ENCODE measurements at regions not wholly inside any gene's neighbourhood (a gene's known extent, or its start where the extent isn't known, plus 50 kb on each side); places are given as distances from the start of the nearest gene placed in this dataset.

DNA sequence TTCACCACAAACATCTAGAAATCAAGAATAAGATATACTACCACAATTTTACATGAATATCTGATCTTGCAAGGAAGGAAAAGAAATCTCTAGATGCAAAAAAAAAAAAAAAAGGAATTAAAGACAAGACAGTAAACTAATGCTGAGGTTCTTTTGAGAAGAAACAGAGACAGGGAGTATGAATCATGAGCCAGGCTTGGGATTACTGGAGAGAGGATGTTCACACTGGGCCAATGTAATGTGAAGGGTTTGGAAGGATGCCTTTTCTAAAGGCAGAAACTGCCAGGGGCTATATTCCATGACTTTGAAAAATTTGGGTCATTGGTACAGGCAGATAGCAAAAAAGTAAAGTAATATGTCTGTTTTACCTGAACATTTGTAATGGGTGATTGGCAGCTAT, 573.0 kb upstream of the IGFBP3 start:
- Histone ChIP-seq H3K27ac (ENCODE audit: low read depth in 2 of 2, low read length in 1 of 2) (no peak overlapping the region), H3K27me3 (ENCODE audit: control insufficient read depth in 1 of 2, insufficient read depth in 2 of 2, low read length in 2 of 2) (no peaks in the 10 kb centered on the region), H3K36me3 (ENCODE audit: control insufficient read depth in 2 of 2, insufficient read depth in 2 of 2, low read length in 1 of 2) (no peaks in the 10 kb centered on the region), H3K4me3 (ENCODE audit: low read depth in 1 of 2, low read length in 2 of 2) (no peak overlapping the region), H3K9me3 (ENCODE audit: control insufficient read depth in 2 of 2, insufficient read depth in 1 of 2, low read depth in 1 of 2, low read length in 1 of 2) (no peaks in the 10 kb centered on the region), H3K4me1 (ENCODE audit: control insufficient read depth in 2 of 2, insufficient read depth in 2 of 2, low read length in 1 of 2) (no peaks in the 10 kb centered on the region)

DNA sequence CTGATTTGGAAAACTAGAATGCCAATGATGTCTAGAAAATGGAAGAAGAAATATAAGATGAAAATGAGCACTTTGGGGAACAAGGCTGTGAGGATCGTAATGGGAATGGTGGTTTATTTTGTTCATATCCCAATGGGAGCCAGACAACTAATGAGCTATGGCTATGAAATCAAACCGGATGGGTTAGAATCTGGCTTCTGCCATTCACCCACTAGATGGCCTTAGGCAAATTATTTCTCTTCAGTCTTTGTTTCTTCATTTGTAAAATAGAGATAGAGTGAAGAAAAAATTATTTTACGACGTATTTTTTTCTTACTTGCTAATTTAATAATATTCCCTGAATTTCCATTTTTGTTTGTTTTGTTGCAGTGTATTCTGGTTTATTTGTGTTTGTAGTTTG, 572.1 kb upstream of the IGFBP3 start:
- H3K36me3 ChIP-seq (ENCODE audit: control insufficient read depth in 2 of 2, insufficient read depth in 2 of 2, low read length in 1 of 2): no peaks in the 10 kb centered on the region
- H3K27ac ChIP-seq (ENCODE audit: low read depth in 2 of 2, low read length in 1 of 2): no peak overlapping the region
- 83 to 84% methylated on average over 4 of the region's 4 CpGs for WGBS, 2 donors

DNA sequence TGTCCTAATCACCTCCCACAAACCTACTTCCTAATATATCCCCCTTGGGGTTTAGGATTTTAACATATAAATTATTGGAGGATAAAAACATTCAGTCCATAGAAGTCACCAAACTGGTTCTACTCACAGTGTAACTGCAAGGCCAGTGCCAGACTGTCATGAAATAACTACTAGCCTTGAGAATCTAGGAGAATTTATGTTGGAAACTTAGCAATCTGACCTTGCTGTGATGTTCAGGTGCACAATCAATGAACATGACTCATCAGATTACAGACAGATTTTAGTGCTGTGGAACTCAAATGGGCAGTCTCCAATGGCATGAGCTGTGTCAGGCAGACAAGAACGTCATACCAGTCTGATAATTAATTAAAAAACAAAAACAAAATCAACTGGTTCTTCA, 571.4 kb upstream of the IGFBP3 start:
- Histone ChIP-seq H3K27me3 (ENCODE audit: control insufficient read depth in 1 of 2, insufficient read depth in 2 of 2, low read length in 2 of 2) (no peaks in the 10 kb centered on the region), H3K4me1 (ENCODE audit: control insufficient read depth in 2 of 2, insufficient read depth in 2 of 2, low read length in 1 of 2) (no peaks in the 10 kb centered on the region), H3K4me3 (ENCODE audit: low read depth in 1 of 2, low read length in 2 of 2) (no peak overlapping the region), H3K9me3 (ENCODE audit: control insufficient read depth in 2 of 2, insufficient read depth in 1 of 2, low read depth in 1 of 2, low read length in 1 of 2) (no peaks in the 10 kb centered on the region), H3K36me3 (ENCODE audit: control insufficient read depth in 2 of 2, insufficient read depth in 2 of 2, low read length in 1 of 2) (no peaks in the 10 kb centered on the region), H3K27ac (ENCODE audit: low read depth in 2 of 2, low read length in 1 of 2) (no peak overlapping the region)
- WGBS, 2 donors: 43 to 44% methylated on average over 1 of the region's 1 CpG

More for the DNA sequence above, 572.1 kb upstream of the IGFBP3 start:
- Histone ChIP-seq H3K4me1 (ENCODE audit: control insufficient read depth in 2 of 2, insufficient read depth in 2 of 2, low read length in 1 of 2) (no peaks in the 10 kb centered on the region), H3K4me3 (ENCODE audit: low read depth in 1 of 2, low read length in 2 of 2) (no peak overlapping the region), H3K9me3 (ENCODE audit: control insufficient read depth in 2 of 2, insufficient read depth in 1 of 2, low read depth in 1 of 2, low read length in 1 of 2) (no peaks in the 10 kb centered on the region), H3K27me3 (ENCODE audit: control insufficient read depth in 1 of 2, insufficient read depth in 2 of 2, low read length in 2 of 2) (no peaks in the 10 kb centered on the region)

DNA sequence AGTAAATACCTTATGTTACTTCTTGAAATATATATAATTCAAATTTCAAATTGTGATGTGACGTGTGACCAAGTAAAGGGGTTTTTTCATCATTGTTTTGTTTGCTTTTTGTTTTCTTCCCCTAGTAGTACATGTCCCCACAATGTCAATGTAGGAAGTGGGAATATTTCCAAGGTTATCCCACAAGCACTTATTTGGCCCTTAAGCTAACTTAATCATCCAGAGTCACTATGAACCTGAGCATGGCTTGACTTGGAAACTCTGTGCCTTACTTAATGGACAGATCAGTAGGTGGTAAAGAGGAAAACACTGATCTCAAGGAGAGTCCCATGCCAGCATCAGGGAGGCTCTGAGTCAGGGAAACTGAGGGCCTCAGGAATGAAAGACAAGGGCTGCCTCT, 569.3 kb upstream of the IGFBP3 start:
- H3K4me1 ChIP-seq (ENCODE audit: control insufficient read depth in 2 of 2, insufficient read depth in 2 of 2, low read length in 1 of 2): no peaks in the 10 kb centered on the region
- H3K27me3 ChIP-seq (ENCODE audit: control insufficient read depth in 1 of 2, insufficient read depth in 2 of 2, low read length in 2 of 2): no peaks in the 10 kb centered on the region
- 86 to 93% methylated on average over 1 of the region's 1 CpG for WGBS, 2 donors
- H3K36me3 ChIP-seq (ENCODE audit: control insufficient read depth in 2 of 2, insufficient read depth in 2 of 2, low read length in 1 of 2): no peaks in the 10 kb centered on the region
- no peak overlapping the region for H3K27ac ChIP-seq (ENCODE audit: low read depth in 2 of 2, low read length in 1 of 2)
- no peaks in the 10 kb centered on the region for H3K9me3 ChIP-seq (ENCODE audit: control insufficient read depth in 2 of 2, insufficient read depth in 1 of 2, low read depth in 1 of 2, low read length in 1 of 2)
- H3K4me3 ChIP-seq (ENCODE audit: low read depth in 1 of 2, low read length in 2 of 2): no peak overlapping the region

DNA sequence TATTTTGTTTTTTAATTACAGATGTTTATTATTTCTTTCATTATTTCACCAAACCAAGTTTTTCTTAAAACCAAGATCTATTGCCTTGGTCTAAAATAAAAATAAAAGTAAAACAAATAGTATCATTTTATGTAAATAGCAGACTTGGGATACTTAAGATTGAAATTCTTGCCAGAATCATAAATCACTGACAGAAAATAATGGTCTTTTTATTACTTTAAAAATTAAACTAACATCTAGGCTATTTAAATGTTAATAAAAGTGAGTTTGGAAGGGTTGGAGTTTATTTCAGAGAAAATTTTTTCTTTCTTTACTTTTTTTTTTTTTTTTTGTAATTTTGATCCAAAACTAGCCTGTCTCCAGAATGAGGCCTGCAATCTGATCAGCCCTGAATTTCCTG, 568.0 kb upstream of the IGFBP3 start:
- H3K4me1 ChIP-seq (ENCODE audit: control insufficient read depth in 2 of 2, insufficient read depth in 2 of 2, low read length in 1 of 2): no peaks in the 10 kb centered on the region
- no peaks in the 10 kb centered on the region for H3K27me3 ChIP-seq (ENCODE audit: control insufficient read depth in 1 of 2, insufficient read depth in 2 of 2, low read length in 2 of 2)
- no peaks in the 10 kb centered on the region for H3K36me3 ChIP-seq (ENCODE audit: control insufficient read depth in 2 of 2, insufficient read depth in 2 of 2, low read length in 1 of 2)
- no peak overlapping the region for H3K27ac ChIP-seq (ENCODE audit: low read depth in 2 of 2, low read length in 1 of 2)
- H3K4me3 ChIP-seq (ENCODE audit: low read depth in 1 of 2, low read length in 2 of 2): no peak overlapping the region
- H3K9me3 ChIP-seq (ENCODE audit: control insufficient read depth in 2 of 2, insufficient read depth in 1 of 2, low read depth in 1 of 2, low read length in 1 of 2): no peaks in the 10 kb centered on the region

DNA sequence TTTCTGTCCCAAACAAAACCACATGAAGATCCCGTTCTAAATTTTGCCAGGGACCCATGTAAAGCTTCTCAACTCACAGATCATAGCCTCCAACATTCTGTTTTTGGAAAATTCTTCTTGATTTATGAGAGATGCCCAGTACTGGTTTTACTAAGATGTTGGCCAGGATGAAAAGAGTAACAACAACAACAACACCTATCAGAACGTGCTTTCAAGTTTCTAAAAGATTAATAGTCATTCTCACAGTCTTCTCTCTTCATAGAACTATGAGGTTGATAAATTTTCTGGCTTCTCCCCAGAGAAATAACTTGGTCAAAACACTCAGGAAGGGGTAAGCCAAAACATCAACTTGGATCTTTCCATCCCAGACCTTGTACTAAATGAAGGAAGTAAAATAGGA, 567.5 kb upstream of the IGFBP3 start:
- WGBS, 2 donors: 35 to 45% methylated on average over 2 of the region's 2 CpGs
- no peak overlapping the region for H3K4me3 ChIP-seq (ENCODE audit: low read depth in 1 of 2, low read length in 2 of 2)
- no peak overlapping the region for H3K27ac ChIP-seq (ENCODE audit: low read depth in 2 of 2, low read length in 1 of 2)
- no peaks in the 10 kb centered on the region for H3K9me3 ChIP-seq (ENCODE audit: control insufficient read depth in 2 of 2, insufficient read depth in 1 of 2, low read depth in 1 of 2, low read length in 1 of 2)
- H3K27me3 ChIP-seq (ENCODE audit: control insufficient read depth in 1 of 2, insufficient read depth in 2 of 2, low read length in 2 of 2): no peaks in the 10 kb centered on the region
- H3K4me1 ChIP-seq (ENCODE audit: control insufficient read depth in 2 of 2, insufficient read depth in 2 of 2, low read length in 1 of 2): no peaks in the 10 kb centered on the region
- H3K36me3 ChIP-seq (ENCODE audit: control insufficient read depth in 2 of 2, insufficient read depth in 2 of 2, low read length in 1 of 2): no peaks in the 10 kb centered on the region

DNA sequence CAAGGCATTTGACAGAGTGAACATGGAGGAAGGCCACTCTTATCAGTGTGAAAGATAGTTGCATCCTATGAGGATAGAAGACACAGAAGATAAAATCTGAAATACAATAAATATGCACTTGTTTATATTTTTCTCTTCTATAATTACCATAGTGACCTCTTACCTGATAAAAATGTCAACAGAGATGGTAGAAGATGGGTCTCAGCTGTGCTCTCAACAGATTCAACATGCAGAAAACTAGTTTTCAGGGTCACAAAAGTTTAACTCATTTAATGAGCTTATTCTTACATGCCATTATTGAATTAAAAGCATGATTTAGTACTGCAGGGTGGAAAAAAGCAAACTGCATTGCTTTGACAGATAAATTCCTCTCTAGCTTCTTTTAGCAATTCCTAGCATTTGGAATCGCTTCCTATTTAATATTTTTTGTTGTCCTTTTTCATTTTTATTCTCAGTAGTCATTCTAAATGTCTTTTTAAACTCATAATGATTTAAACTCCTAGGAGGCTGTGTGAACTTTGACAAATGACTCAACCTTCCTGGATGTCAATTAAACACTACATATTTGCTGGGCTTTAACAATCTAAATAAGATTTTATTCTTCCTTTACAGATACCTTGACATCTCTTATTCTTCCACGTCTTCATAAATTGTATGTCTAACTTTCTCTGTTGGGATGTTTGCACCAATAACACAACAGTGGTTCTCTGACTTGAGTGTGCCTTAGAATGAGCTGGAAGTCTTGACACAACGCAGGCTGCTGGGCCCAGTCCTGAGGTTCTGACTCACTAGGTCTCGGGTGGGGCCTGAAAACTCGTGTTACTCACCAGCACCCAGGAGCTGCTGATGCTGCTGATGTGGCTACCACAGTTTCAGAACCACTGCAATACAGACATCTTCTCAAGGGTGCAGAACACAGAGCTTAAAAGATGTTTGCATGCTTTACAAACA, 565.5 kb upstream of the IGFBP3 start:
- WGBS, 2 donors: 42 to 52% methylated on average over 5 of the region's 5 CpGs
- H3K27me3 ChIP-seq (ENCODE audit: control insufficient read depth in 1 of 2, insufficient read depth in 2 of 2, low read length in 2 of 2): no peaks in the 10 kb centered on the region
- no peak overlapping the region for H3K27ac ChIP-seq (ENCODE audit: low read depth in 2 of 2, low read length in 1 of 2)
- H3K4me3 ChIP-seq (ENCODE audit: low read depth in 1 of 2, low read length in 2 of 2): no peak overlapping the region
- H3K4me1 ChIP-seq (ENCODE audit: control insufficient read depth in 2 of 2, insufficient read depth in 2 of 2, low read length in 1 of 2): no peaks in the 10 kb centered on the region
- no peaks in the 10 kb centered on the region for H3K36me3 ChIP-seq (ENCODE audit: control insufficient read depth in 2 of 2, insufficient read depth in 2 of 2, low read length in 1 of 2)
- H3K9me3 ChIP-seq (ENCODE audit: control insufficient read depth in 2 of 2, insufficient read depth in 1 of 2, low read depth in 1 of 2, low read length in 1 of 2): no peaks in the 10 kb centered on the region

DNA sequence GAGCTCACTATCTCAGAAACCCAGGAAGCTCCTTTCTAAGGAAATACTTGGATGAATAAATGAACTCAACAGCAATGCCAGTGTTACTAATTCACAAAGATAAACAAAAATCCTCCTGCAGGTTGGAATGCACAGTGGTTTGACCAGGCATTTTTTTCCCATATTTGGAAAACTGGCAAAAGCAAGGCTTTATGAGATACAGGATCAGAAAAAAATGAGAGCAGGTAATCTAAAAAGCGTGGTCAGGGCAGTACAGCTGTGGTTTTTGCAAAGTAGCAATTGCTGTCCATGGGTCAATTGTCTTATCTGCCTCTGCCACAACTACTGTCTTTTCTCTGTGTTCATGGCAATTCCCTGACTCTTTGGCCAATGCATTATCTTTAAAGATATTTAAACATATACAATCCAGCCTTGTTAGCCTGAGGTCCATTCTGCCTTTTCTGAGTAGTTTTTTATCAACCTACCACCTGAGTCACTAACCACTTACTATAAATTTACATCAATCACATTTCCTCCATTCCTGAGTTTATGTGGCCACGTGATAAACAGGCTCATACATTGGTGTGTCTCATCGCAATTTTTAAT, 564.5 kb upstream of the IGFBP3 start:
- no peaks in the 10 kb centered on the region for H3K9me3 ChIP-seq (ENCODE audit: control insufficient read depth in 2 of 2, insufficient read depth in 1 of 2, low read depth in 1 of 2, low read length in 1 of 2)
- no peaks in the 10 kb centered on the region for H3K27me3 ChIP-seq (ENCODE audit: control insufficient read depth in 1 of 2, insufficient read depth in 2 of 2, low read length in 2 of 2)
- no peaks in the 10 kb centered on the region for H3K4me1 ChIP-seq (ENCODE audit: control insufficient read depth in 2 of 2, insufficient read depth in 2 of 2, low read length in 1 of 2)
- H3K4me3 ChIP-seq (ENCODE audit: low read depth in 1 of 2, low read length in 2 of 2): no peak overlapping the region
- no peak overlapping the region for H3K27ac ChIP-seq (ENCODE audit: low read depth in 2 of 2, low read length in 1 of 2)
- 81 to 83% methylated on average over 3 of the region's 3 CpGs for WGBS, 2 donors
- H3K36me3 ChIP-seq (ENCODE audit: control insufficient read depth in 2 of 2, insufficient read depth in 2 of 2, low read length in 1 of 2): no peaks in the 10 kb centered on the region

DNA sequence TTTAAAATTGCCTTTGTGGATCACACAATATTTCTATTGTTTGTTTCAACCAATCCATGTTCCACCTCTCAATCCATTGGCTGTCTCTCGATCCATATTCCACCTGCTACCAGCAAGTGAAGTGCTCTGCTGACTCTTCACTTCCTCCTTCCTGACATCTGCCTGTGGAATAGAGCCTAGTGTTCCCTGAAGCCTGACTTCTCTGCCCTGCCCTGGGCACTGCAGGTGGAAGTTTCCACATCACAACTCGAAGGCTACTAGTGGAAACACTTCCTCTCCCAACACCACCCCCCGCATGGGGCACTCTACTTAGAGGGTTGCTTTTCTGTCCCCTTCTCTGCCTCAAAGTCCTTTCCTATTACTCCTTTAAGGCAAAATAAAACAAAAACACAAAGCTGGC, 563.8 kb upstream of the IGFBP3 start:
- Histone ChIP-seq H3K9me3 (ENCODE audit: control insufficient read depth in 2 of 2, insufficient read depth in 1 of 2, low read depth in 1 of 2, low read length in 1 of 2) (no peaks in the 10 kb centered on the region), H3K27me3 (ENCODE audit: control insufficient read depth in 1 of 2, insufficient read depth in 2 of 2, low read length in 2 of 2) (no peaks in the 10 kb centered on the region)
- WGBS, 2 donors: 78 to 84% methylated on average over 3 of the region's 3 CpGs

DNA sequence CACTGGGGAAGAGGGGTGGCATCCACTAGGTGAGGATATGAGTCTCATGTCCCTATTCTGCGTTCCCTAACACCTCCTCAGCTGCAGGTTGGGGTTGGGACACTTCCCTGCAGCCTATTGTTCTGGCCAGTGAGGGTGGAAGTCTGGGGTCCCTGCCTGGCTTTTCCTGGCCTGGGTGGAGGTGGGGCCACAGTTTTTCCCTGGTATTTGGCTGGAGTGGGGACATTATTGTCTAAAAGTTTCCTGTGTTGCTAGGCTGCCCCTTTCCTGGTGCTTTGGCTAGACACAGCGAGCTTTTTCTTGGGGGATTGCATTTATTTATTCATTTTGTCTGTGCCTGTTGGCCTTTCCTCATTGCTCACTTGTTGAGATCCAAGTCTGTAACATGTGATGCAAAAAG, 559.5 kb upstream of the IGFBP3 start:
- 68 to 77% methylated on average over 2 of the region's 2 CpGs for WGBS, 2 donors
- no peak overlapping the region for H3K27ac ChIP-seq (ENCODE audit: low read depth in 2 of 2, low read length in 1 of 2)
- H3K4me1 ChIP-seq (ENCODE audit: control insufficient read depth in 2 of 2, insufficient read depth in 2 of 2, low read length in 1 of 2): no peaks in the 10 kb centered on the region
- no peaks in the 10 kb centered on the region for H3K36me3 ChIP-seq (ENCODE audit: control insufficient read depth in 2 of 2, insufficient read depth in 2 of 2, low read length in 1 of 2)
- no peaks in the 10 kb centered on the region for H3K9me3 ChIP-seq (ENCODE audit: control insufficient read depth in 2 of 2, insufficient read depth in 1 of 2, low read depth in 1 of 2, low read length in 1 of 2)
- no peaks in the 10 kb centered on the region for H3K27me3 ChIP-seq (ENCODE audit: control insufficient read depth in 1 of 2, insufficient read depth in 2 of 2, low read length in 2 of 2)
- no peak overlapping the region for H3K4me3 ChIP-seq (ENCODE audit: low read depth in 1 of 2, low read length in 2 of 2)

More for the DNA sequence above, 563.8 kb upstream of the IGFBP3 start:
- H3K27ac ChIP-seq (ENCODE audit: low read depth in 2 of 2, low read length in 1 of 2): no peak overlapping the region
- no peaks in the 10 kb centered on the region for H3K4me1 ChIP-seq (ENCODE audit: control insufficient read depth in 2 of 2, insufficient read depth in 2 of 2, low read length in 1 of 2)
- no peaks in the 10 kb centered on the region for H3K36me3 ChIP-seq (ENCODE audit: control insufficient read depth in 2 of 2, insufficient read depth in 2 of 2, low read length in 1 of 2)
- H3K4me3 ChIP-seq (ENCODE audit: low read depth in 1 of 2, low read length in 2 of 2): no peak overlapping the region

All from esophagus (tissue), 2 donors.